Thoracic aorta (tissue), 2 donors: ENCODE measurements at regions not wholly inside any gene's neighbourhood (a gene's known extent, or its start where the extent isn't known, plus 50 kb on each side); places are given as distances from the start of the nearest gene placed in this dataset.

Experiments
- ATAC-seq: fragments of 150-250 bp; one replicate; pipeline ENCODE4 v1.8.0; 2017; ENCODE audit warnings: low read depth; ENCODE audit not compliant: insufficient number of reproducible peaks, low FRiP score
- DNase-seq: peaks from one replicate; pipeline ENCODE4 v3.0.0-alpha.2; 2020; ENCODE audit warnings: low spot score
- H3K27ac ChIP-seq, 2 donors: fragments of 200-600 bp; sonication (generic); 1 replicate in 1 of 2; 2 replicates in 1 of 2; pipeline ENCODE4 v1.5.1; 2016; ENCODE audit warnings: mild to moderate bottlenecking in 2 of 2, moderate library complexity in 2 of 2
- H3K27me3 ChIP-seq: fragments of 200-600 bp; sonication (generic); replicated peaks from 2 replicates; pipeline ENCODE4 v1.6.0; 2016; ENCODE audit warnings: mild to moderate bottlenecking; ENCODE audit not compliant: insufficient read depth
- H3K36me3 ChIP-seq: fragments of 200-600 bp; sonication (generic); one replicate; pipeline ENCODE4 v1.5.1; 2016
- H3K4me1 ChIP-seq, 2 donors: fragments of 200-600 bp; sonication (generic); 1 replicate in 1 of 2; 2 replicates in 1 of 2; pipeline versions ENCODE4 v1.5.1 to v1.6.0; 2016; ENCODE audit warnings: low read depth in 2 of 2, mild to moderate bottlenecking in 1 of 2; ENCODE audit not compliant: control insufficient read depth in 1 of 2
- H3K4me3 ChIP-seq: fragments of 200-600 bp; sonication (generic); 2 replicates; pipeline ENCODE4 v1.5.1; 2016; ENCODE audit warnings: mild to moderate bottlenecking
- H3K9me3 ChIP-seq: fragments of 200-600 bp; sonication (generic); 2 replicates; pipeline ENCODE4 v1.5.1; 2016
- TF ChIP-seq, protein P1 (sequence below): fragments of 200-600 bp; sonication (generic); IDR thresholded peaks from one replicate; pipeline ENCODE4 v1.5.1; 2019; ENCODE audit warnings: antibody characterized with exemption

DNA sequence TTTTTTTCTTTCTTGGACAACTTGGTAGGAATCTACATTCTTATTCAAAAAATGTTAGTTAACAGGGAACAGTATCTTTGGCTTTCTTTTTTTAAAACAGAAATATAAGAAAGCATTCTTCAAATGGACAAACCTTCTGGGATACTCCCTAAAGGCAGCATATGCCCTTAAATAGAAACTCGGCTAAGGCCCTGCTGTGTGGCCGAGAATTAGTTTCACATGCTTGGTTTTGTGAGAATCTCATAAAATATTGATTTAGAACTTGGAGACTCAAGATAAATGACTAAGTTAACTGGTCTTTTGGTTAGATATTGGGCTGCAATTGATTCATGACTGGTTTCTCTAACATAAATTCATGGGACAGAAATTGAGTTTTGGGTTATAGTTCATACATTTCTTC lies 359.9 kb upstream of the XYLT1 start:
- ATAC-seq (no peak), DNase-seq (no peak)
- TF ChIP-seq, protein P1, sequence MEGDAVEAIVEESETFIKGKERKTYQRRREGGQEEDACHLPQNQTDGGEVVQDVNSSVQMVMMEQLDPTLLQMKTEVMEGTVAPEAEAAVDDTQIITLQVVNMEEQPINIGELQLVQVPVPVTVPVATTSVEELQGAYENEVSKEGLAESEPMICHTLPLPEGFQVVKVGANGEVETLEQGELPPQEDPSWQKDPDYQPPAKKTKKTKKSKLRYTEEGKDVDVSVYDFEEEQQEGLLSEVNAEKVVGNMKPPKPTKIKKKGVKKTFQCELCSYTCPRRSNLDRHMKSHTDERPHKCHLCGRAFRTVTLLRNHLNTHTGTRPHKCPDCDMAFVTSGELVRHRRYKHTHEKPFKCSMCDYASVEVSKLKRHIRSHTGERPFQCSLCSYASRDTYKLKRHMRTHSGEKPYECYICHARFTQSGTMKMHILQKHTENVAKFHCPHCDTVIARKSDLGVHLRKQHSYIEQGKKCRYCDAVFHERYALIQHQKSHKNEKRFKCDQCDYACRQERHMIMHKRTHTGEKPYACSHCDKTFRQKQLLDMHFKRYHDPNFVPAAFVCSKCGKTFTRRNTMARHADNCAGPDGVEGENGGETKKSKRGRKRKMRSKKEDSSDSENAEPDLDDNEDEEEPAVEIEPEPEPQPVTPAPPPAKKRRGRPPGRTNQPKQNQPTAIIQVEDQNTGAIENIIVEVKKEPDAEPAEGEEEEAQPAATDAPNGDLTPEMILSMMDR = no peak
- H3K4me1 ChIP-seq = no peaks in the 10 kb centered on the region
- H3K4me3 ChIP-seq = no peak overlapping the region
- H3K27me3 ChIP-seq = no peaks in the 10 kb centered on the region
- H3K36me3 ChIP-seq = no peaks in the 10 kb centered on the region
- H3K27ac ChIP-seq = no peak overlapping the region
- no peaks in the 10 kb centered on the region for H3K9me3 ChIP-seq

DNA sequence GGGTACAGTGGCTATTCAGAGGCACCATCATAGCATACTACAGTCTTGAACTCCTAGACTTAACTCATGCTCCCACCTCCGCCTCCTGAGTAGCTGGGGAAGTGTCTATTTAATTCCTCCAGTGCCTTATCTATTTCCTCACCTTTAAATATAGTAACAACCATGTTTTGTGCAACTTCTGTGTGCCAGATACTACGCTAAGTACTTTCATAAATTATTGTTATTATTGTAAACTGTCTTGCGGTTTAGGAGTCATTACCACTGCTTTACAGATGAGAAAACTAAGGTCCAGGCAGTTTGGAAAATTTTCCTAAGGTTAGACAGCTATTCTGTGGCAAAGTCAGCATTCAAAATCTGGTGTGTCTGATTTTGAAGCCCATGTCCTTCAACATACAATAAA lies 359.1 kb upstream of the XYLT1 start:
- H3K27me3 ChIP-seq = no peaks in the 10 kb centered on the region
- H3K27ac ChIP-seq = no peak overlapping the region

DNA sequence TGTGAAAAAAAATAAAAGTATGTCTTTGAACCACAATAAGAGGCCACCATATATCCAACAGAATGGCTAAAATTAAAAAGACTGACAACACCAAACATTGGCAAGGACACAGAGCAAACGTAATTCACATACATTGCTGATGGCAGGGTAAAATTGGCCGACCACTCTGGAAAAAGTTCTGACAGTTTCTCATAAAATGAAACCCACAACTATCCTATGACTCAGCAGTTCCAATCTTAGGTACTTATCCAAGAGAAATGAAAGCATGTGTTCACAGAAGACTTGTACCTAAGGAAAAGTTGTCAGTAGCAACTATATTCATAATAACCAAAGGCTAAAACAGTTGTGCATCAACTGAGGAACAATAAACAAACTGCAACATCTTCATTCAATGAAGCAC lies 357.3 kb upstream of the XYLT1 start:
- Histone ChIP-seq H3K4me3 (no peak overlapping the region), H3K27ac (no peak overlapping the region), H3K27me3 (no peaks in the 10 kb centered on the region), H3K36me3 (no peaks in the 10 kb centered on the region), H3K4me1 (no peaks in the 10 kb centered on the region), H3K9me3 (no peaks in the 10 kb centered on the region)
- TF ChIP-seq, protein P1 = no peak
- no peak for DNase-seq
- ATAC-seq = no peak

More for the DNA sequence above, 359.1 kb upstream of the XYLT1 start:
- TF ChIP-seq, protein P1 = no peak
- ATAC-seq (no peak), DNase-seq (no peak)
- no peaks in the 10 kb centered on the region for H3K36me3 ChIP-seq
- no peaks in the 10 kb centered on the region for H3K9me3 ChIP-seq
- H3K4me3 ChIP-seq = no peak overlapping the region
- H3K4me1 ChIP-seq = no peaks in the 10 kb centered on the region

DNA sequence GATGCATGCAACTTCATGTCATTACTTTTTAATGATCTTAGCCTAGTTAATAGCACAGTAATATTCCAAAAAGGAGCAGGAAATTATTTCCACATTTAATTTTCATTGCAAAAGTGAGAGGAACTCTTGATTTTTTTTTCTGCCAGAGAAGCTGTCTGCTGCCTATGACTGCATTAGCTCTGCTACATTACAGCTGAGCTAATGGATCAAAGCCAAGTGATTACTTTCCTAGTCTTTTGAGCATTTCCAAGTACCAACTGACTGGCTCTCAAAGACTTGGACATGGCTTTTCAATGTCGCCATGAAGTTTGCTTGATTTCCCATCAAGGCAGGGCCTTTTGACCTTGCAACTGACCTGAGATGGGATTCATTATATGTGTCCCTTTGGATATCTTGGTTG lies 356.6 kb upstream of the XYLT1 start:
- Histone ChIP-seq H3K27ac (no peak overlapping the region), H3K9me3 (no peaks in the 10 kb centered on the region), H3K36me3 (no peaks in the 10 kb centered on the region), H3K4me3 (no peak overlapping the region), H3K4me1 (no peaks in the 10 kb centered on the region), H3K27me3 (no peaks in the 10 kb centered on the region)
- TF ChIP-seq, protein P1 = no peak
- no peak for DNase-seq
- no peak for ATAC-seq

DNA sequence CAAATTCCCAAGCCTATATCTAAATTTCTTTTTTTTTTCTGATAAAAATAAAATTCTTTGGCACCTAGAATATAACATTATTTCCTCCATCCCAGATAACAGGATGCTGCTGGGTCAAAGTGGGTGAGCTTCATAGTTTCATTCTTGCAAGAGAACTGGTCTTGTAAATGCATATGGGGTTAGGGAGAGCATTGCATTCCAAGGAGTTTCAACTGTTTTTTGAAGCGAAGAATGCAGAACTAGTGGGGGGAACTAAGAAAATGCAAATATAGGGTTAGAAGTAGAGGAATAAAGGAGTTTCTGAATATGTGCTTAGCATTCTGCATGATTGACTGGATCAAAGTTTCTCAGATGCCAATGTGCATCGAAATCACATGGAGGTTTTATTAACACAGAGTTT lies 347.2 kb upstream of the XYLT1 start:
- H3K4me3 ChIP-seq = no peak overlapping the region
- DNase-seq (no peak), ATAC-seq (no peak)
- no peak overlapping the region for H3K27ac ChIP-seq
- H3K4me1 ChIP-seq = no peaks in the 10 kb centered on the region
- no peaks in the 10 kb centered on the region for H3K9me3 ChIP-seq
- H3K36me3 ChIP-seq = no peaks in the 10 kb centered on the region
- H3K27me3 ChIP-seq = no peaks in the 10 kb centered on the region
- TF ChIP-seq, protein P1 = no peak
